ENCODE measurements at regions not wholly inside any gene's neighbourhood (a gene's known extent, or its start where the extent isn't known, plus 50 kb on each side); places are given as distances from the start of the nearest gene placed in this dataset.

DNA sequence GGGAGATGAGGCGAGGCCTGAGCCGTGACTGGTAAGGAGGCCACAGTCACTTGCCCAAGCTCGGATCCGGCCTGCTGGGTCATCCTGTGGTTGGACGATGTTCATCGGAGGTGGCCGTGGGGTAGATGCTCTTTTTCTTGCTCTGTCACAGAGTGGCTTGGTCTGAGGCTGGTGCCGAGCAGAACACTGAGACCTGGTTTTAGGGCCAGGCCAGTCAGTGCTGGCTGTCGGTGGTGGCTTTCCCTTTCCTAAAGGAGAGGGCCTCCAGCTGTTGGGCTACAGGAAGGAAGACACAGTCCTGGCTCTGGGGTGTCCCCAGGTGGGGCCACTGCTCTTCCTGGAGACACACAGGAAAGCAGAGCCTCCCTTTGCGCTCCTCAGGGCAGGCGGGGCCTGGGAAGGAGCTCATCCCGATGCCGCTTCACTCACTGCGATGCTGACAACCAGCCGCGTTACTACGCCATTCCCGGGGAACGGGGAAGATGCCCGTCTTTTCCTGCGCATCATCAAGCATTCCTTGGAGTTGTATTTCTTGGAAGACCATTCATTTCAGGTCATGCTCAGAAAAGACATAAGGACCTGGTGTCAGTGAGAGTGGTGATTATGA is 254.8 kb upstream of the IRX4 start:
- 96% methylated on average over 20 of the region's 21 CpGs for WGBS
- Histone ChIP-seq H3K27me3 (peaks cover 7% of the 10 kb centered on the region), H3K36me3 (no peaks in the 10 kb centered on the region), H3K9me3 (no peaks in the 10 kb centered on the region), H3K4me1 (no peaks in the 10 kb centered on the region), H3K4me3 (no peak overlapping the region), H3K27ac (no peak overlapping the region)
- peak in 1 of 2 donors; percentile 43 for DNase-seq (ENCODE audit: low spot score in 2 of 2)
- TF ChIP-seq EP300 (IDR thresholded peaks at IDR 0.05), result no peak
- TF ChIP-seq, protein P1, sequence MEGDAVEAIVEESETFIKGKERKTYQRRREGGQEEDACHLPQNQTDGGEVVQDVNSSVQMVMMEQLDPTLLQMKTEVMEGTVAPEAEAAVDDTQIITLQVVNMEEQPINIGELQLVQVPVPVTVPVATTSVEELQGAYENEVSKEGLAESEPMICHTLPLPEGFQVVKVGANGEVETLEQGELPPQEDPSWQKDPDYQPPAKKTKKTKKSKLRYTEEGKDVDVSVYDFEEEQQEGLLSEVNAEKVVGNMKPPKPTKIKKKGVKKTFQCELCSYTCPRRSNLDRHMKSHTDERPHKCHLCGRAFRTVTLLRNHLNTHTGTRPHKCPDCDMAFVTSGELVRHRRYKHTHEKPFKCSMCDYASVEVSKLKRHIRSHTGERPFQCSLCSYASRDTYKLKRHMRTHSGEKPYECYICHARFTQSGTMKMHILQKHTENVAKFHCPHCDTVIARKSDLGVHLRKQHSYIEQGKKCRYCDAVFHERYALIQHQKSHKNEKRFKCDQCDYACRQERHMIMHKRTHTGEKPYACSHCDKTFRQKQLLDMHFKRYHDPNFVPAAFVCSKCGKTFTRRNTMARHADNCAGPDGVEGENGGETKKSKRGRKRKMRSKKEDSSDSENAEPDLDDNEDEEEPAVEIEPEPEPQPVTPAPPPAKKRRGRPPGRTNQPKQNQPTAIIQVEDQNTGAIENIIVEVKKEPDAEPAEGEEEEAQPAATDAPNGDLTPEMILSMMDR (IDR thresholded peaks at IDR 0.05), result no peak
- TF ChIP-seq POLR2A (IDR thresholded peaks at IDR 0.05), result no peak
- TF ChIP-seq POLR2AphosphoS5 (IDR thresholded peaks at IDR 0.05), result no peak

DNA sequence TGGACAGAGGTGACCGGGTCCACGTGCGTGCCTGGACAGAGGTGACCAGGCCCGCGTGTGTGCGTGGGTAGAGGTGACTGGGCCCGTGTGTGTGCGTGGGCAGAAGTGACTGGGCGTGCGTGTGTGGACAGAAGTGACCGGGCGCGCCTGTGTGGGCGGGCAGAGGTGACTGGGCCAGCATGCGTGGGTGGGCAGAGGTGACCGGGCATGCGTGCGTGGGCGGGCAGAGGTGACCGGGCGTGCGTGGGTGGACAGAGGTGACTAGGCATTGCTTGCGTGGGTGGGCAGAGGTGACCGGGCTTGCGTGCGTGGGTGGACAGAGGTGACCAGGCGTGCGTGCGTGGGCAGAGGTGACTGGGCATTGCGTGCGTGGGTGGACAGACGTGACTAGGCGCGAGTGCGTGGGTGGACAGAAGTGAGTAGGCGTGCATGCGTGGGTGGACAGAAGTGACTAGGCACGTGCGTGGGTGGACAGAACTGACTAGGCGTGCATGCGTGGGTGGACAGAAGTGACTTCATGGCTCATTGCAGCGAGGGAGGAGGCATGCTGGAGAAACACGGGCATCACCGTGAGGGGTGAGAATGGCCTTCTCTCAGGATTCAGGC is 254.1 kb upstream of the IRX4 start:
- no peak overlapping the region for H3K4me3 ChIP-seq
- 91% methylated on average over 44 of the region's 44 CpGs for WGBS
- no peaks in the 10 kb centered on the region for H3K9me3 ChIP-seq
- no peak overlapping the region for H3K27ac ChIP-seq
- peak in 1 of 2 donors; percentile 44 for DNase-seq (ENCODE audit: low spot score in 2 of 2)
- peaks cover 6% of the 10 kb centered on the region for H3K27me3 ChIP-seq
- no peaks in the 10 kb centered on the region for H3K36me3 ChIP-seq
- no peak for TF ChIP-seq EP300 (IDR thresholded peaks at IDR 0.05)
- TF ChIP-seq, protein P1 (IDR thresholded peaks at IDR 0.05), result no peak
- TF ChIP-seq POLR2A (IDR thresholded peaks at IDR 0.05), result no peak
- no peak for TF ChIP-seq POLR2AphosphoS5 (IDR thresholded peaks at IDR 0.05)
- H3K4me1 ChIP-seq, result no peaks in the 10 kb centered on the region

DNA sequence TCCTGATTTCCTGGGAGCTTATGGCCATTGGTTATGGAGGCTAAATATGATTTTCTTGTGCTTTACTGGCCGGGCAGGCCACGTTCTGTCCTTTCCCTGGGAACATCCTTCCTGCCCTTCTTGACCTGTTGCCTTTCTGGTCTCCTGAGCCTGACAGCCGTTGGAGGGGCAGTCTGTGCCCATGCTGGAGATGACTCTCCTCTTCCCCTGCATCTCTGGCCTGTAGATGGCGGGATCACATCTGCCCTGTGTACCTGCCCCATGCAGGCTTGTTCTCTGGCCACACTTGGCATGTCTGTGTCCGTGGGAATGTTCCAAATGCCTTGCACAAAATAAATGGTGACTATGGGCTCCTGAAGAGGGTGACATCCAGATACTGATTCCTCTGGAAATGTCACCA is 253.1 kb upstream of the IRX4 start:
- no peak overlapping the region for H3K27ac ChIP-seq
- no peaks in the 10 kb centered on the region for H3K27me3 ChIP-seq
- no peaks in the 10 kb centered on the region for H3K9me3 ChIP-seq
- no peak for TF ChIP-seq POLR2A (IDR thresholded peaks at IDR 0.05)
- TF ChIP-seq EP300 (IDR thresholded peaks at IDR 0.05), result no peak
- TF ChIP-seq, protein P1 (IDR thresholded peaks at IDR 0.05), result no peak
- TF ChIP-seq POLR2AphosphoS5 (IDR thresholded peaks at IDR 0.05), result no peak
- H3K36me3 ChIP-seq, result no peaks in the 10 kb centered on the region
- 65% methylated on average over 5 of the region's 5 CpGs for WGBS
- H3K4me1 ChIP-seq, result no peaks in the 10 kb centered on the region
- DNase-seq (ENCODE audit: low spot score in 2 of 2), result no peak
- no peak overlapping the region for H3K4me3 ChIP-seq

DNA sequence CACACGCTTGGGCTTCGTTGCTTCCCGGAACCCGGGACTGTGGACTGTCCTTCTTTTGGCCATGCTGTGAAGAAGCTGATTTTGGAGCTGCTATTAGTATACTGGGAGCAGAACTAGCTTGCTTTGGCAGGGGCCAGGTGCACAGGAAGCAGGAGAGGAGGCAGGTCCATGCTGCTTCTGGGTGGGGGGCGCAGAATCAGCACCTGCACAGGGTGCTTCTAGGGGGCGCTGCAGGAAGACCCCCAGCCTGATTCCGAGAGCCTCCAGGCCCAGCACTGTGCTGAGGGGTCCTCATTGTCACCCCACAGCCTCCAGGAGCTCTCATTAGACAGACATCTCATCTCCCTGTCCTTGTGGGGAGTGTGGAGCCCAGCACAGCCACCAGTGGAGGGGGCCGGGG is 252.6 kb upstream of the IRX4 start:
- DNase-seq (ENCODE audit: low spot score in 2 of 2), result no peak
- 85% methylated on average over 5 of the region's 8 CpGs for WGBS
- Histone ChIP-seq H3K27ac (no peak overlapping the region), H3K9me3 (no peaks in the 10 kb centered on the region), H3K36me3 (no peaks in the 10 kb centered on the region), H3K4me3 (no peak overlapping the region), H3K27me3 (no peaks in the 10 kb centered on the region), H3K4me1 (no peaks in the 10 kb centered on the region)
- TF ChIP-seq EP300 (IDR thresholded peaks at IDR 0.05) (no peak), POLR2AphosphoS5 (IDR thresholded peaks at IDR 0.05) (no peak), POLR2A (IDR thresholded peaks at IDR 0.05) (no peak)
- TF ChIP-seq, protein P1 (IDR thresholded peaks at IDR 0.05), result no peak

DNA sequence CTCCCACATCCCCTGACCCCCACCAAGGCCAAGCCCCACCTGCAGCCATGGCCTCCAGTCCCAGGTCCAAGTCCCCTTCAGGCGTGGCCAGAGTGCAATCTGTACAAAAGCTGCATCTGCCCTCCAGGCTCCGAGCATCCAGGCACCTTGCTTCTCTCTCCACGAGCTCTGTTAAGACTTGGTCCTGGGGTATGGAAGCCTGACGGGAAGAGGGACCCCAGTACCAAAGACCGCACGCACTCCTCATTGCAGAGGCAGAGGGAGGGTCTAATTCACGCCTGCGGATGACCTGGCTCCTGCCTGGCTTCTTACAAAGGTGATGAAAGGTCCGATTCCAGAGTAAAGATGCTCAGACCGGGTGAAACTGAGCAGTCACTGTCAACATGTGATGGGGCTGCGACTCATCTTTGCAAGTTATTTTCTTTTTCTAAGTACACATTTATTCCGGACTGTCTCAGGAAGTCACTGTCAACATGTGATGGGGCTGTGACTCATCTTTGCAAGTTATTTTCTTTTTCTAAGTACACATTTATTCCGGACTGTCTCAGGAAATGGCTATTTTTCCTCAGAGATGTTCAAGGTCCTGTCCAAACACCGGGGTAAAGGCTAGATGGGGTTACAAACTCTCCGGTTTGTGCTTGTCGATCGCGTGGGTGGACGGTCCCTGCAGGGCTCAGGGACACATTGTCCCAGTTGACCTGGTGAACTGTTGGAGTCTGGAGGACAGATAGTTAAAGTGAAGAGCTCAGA is 252.0 kb upstream of the IRX4 start:
- DNase-seq (ENCODE audit: low spot score in 2 of 2), result no peak
- Histone ChIP-seq H3K36me3 (no peaks in the 10 kb centered on the region), H3K9me3 (no peaks in the 10 kb centered on the region), H3K27ac (no peak overlapping the region), H3K4me1 (no peaks in the 10 kb centered on the region), H3K4me3 (no peak overlapping the region), H3K27me3 (no peaks in the 10 kb centered on the region)
- TF ChIP-seq EP300 (IDR thresholded peaks at IDR 0.05) (no peak), POLR2AphosphoS5 (IDR thresholded peaks at IDR 0.05) (no peak), POLR2A (IDR thresholded peaks at IDR 0.05) (no peak)
- TF ChIP-seq, protein P1 (IDR thresholded peaks at IDR 0.05), result no peak
- 63% methylated on average over 18 of the region's 19 CpGs for WGBS

Measured in suprapubic skin (tissue), 4 donors.